Stomach (tissue), 8 donors: ENCODE measurements at regions not wholly inside any gene's neighbourhood (a gene's known extent, or its start where the extent isn't known, plus 50 kb on each side); places are given as distances from the start of the nearest gene placed in this dataset.
A peak's percentile ranks its signal among the peaks of the same experiment; 100 is the strongest.

Experiments
- DNase-seq, 2 donors: peaks; one replicate each; pipeline versions ENCODE4 v3.0.0 to v3.0.0-alpha.2; 2013 to 2019
- H3K27ac ChIP-seq, 5 donors: fragments of 200-600 bp in 4 of 5; sonication (generic) in 4 of 5; one replicate each; pipeline ENCODE4 v1.5.1; 2013 to 2019; ENCODE audit warnings: mild to moderate bottlenecking in 1 of 5, moderate library complexity in 1 of 5
- H3K27me3 ChIP-seq, 3 donors: fragments of 200-600 bp; sonication (generic); one replicate each; pipeline ENCODE4 v1.5.1; 2017 to 2019; ENCODE audit warnings: mixed run types in 1 of 3
- H3K36me3 ChIP-seq, 4 donors: fragments of 200-600 bp; sonication (generic); 1 replicate in 3 of 4; 2 replicates in 1 of 4; pipeline ENCODE4 v1.5.1; 2016 to 2019
- H3K4me1 ChIP-seq, 4 donors: fragments of 200-600 bp; sonication (generic); one replicate each; pipeline ENCODE4 v1.5.1; 2016 to 2019
- H3K4me3 ChIP-seq, 4 donors: fragments of 200-600 bp; sonication (generic) in 3 of 4; one replicate each; pipeline ENCODE4 v1.5.1; 2016 to 2019; ENCODE audit warnings: mild to moderate bottlenecking in 1 of 4
- H3K9me3 ChIP-seq, 4 donors: fragments of 200-600 bp; sonication (generic); one replicate each; pipeline ENCODE4 v1.5.1; 2016 to 2019
- CTCF ChIP-seq, 7 experiments: fragments of 450-650 bp in 4 of 7; fragments of 200-600 bp in 3 of 7; sonication (generic) in 3 of 7; IDR thresholded peaks; one replicate each; pipeline ENCODE4 v1.5.1; 2016 to 2019; ENCODE audit warnings: antibody characterized with exemption in 7 of 7, control low read depth in 2 of 7, mild to moderate bottlenecking in 1 of 7
- EP300 ChIP-seq: sonication (generic); formaldehyde crosslinking; IDR thresholded peaks from one replicate; pipeline ENCODE4 v1.6.1; 2017; ENCODE audit warnings: antibody characterized with exemption
- POLR2A ChIP-seq, 4 donors: fragments of 450-650 bp; IDR thresholded peaks; one replicate each; pipeline ENCODE4 v1.6.1; 2016; ENCODE audit warnings: antibody characterized with exemption in 4 of 4, control low read depth in 2 of 4, mild to moderate bottlenecking in 1 of 4, moderate library complexity in 1 of 4
- POLR2AphosphoS5 ChIP-seq, 3 donors: sonication (generic); formaldehyde crosslinking; IDR thresholded peaks; one replicate each; pipeline ENCODE4 v1.6.1; 2016; ENCODE audit warnings: antibody characterized with exemption in 3 of 3
- WGBS, 5 donors: extraction: QIAGEN DNeasy Blood & Tissue Kit in 3 of 5; methylation state at CpG; one replicate each; pipeline versions ENCODE4 v1.1.5 to v1.1.7; 2013 to 2018; 5-methylcytosine and 5-hydroxymethylcytosine counted together
- intact Hi-C: fragments of 100-400 bp; cut with DNase I; formaldehyde crosslinking; loops from one replicate; pipeline ENCODE4 v1.15.1; 2023; ENCODE audit warnings: low total_unique reads
- donor health status: healthy with polysubstance abuse.
- donor health status: Bipolar disorder and iron deficiency.
- donor health status: healthy.

GRCh38 chr2:165011199-165011598, 55.9 kb upstream of the SLC38A11 start:
- TF ChIP-seq EP300: no peak
- no peak for TF ChIP-seq POLR2A (IDR thresholded peaks at IDR 0.05)
- no peak for TF ChIP-seq POLR2AphosphoS5 (IDR thresholded peaks at IDR 0.05)
- no peak for TF ChIP-seq CTCF (IDR thresholded peaks at IDR 0.05)
- DNase-seq: no peak
- 63 to 71% (median 69%) methylated on average over 2 of the region's 2 CpGs for WGBS, 5 donors
- H3K4me3 ChIP-seq: no peak overlapping the region
- intact Hi-C loops: loop anchor here (10.0 kb wide), 1 partner anchor 194 kb away; the partner anchor contains the start of gene SCN3A
- H3K27me3 ChIP-seq: no peaks in the 10 kb centered on the region
- no peaks in the 10 kb centered on the region for H3K36me3 ChIP-seq
- peaks cover 0 to 9% (median 7%) of the 10 kb centered on the region in 4 donors for H3K4me1 ChIP-seq
- H3K27ac ChIP-seq: no peak overlapping the region
- H3K9me3 ChIP-seq: no peaks in the 10 kb centered on the region

DNA sequence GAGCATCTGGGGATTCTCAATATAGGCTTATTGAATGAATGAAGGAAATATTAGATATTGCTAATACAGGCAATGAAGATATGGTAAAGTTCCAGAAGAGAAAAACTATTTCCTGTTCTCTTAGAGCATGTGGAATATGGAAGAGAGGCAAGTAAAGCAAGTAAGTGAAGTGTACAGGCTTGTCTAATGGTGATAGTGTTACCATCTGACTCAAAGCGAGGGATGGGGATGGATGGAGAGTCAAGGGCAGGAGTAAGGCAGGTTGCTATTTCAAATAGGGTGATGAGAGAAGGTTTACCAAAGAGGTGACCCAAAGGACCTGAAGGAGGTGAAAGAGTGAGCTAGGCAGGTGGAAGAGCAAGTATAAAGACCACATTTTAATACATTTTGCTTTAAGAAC, 55.2 kb upstream of the SLC38A11 start:
- DNase-seq: no peak
- TF ChIP-seq POLR2A (IDR thresholded peaks at IDR 0.05) (no peak), EP300 (no peak), CTCF (IDR thresholded peaks at IDR 0.05) (no peak)
- intact Hi-C loops: loop anchor here (10.0 kb wide), 1 partner anchor 194 kb away; the partner anchor contains the start of gene SCN3A
- WGBS, 5 donors: 76 to 100% (median 95%) methylated on average over 1 of the region's 1 CpG
- Histone ChIP-seq H3K9me3 (no peaks in the 10 kb centered on the region), H3K4me1 (peaks cover 0 to 9% (median 7%) of the 10 kb centered on the region in 4 donors), H3K27ac (no peak overlapping the region), H3K36me3 (no peaks in the 10 kb centered on the region), H3K27me3 (no peaks in the 10 kb centered on the region), H3K4me3 (no peak overlapping the region)

DNA sequence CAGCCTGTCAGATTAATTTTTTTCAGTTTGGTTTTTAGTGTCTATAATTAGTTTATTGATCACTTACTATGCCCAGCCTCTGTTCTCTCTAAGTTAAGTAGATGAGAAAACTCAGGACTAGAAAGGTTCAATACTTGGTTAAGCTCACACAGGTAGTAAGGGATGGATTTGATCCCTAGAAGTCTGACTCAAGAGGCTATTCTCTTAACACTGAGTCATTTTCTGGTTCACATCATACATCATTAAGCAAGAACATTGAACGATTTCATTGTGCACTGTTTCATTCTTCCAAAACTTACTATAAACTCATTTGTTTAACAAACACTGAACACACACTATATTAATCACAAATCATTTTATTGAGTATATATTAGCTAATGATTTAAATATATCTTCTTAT, 54.1 kb upstream of the SLC38A11 start:
- Histone ChIP-seq H3K9me3 (no peaks in the 10 kb centered on the region), H3K27ac (no peak overlapping the region), H3K4me1 (peaks cover 0 to 9% (median 7%) of the 10 kb centered on the region in 4 donors), H3K27me3 (no peaks in the 10 kb centered on the region), H3K36me3 (no peaks in the 10 kb centered on the region), H3K4me3 (no peak overlapping the region)
- intact Hi-C loops: no loop called here
- WGBS, 5 donors: 58 to 89% (median 71%) methylated on average over 1 of the region's 1 CpG
- DNase-seq: no peak
- TF ChIP-seq CTCF (IDR thresholded peaks at IDR 0.05) (no peak), EP300 (no peak), POLR2AphosphoS5 (IDR thresholded peaks at IDR 0.05) (no peak), POLR2A (IDR thresholded peaks at IDR 0.05) (no peak)

GRCh38 chr2:165008730-165009315, 53.5 kb upstream of the SLC38A11 start:
- WGBS, 5 donors: 50 to 65% (median 56%) methylated on average over 3 of the region's 3 CpGs
- TF ChIP-seq EP300 (no peak), POLR2A (IDR thresholded peaks at IDR 0.05) (no peak), CTCF (IDR thresholded peaks at IDR 0.05) (no peak), POLR2AphosphoS5 (IDR thresholded peaks at IDR 0.05) (no peak)
- H3K36me3 ChIP-seq: no peaks in the 10 kb centered on the region
- no peak overlapping the region for H3K4me3 ChIP-seq
- H3K27ac ChIP-seq: peak overlapping the region in 2 of 5 donors; percentile 50 to 58
- no peaks in the 10 kb centered on the region for H3K27me3 ChIP-seq
- DNase-seq: peak in 1 of 2 donors; percentile 73
- intact Hi-C loops: no loop called here
- H3K9me3 ChIP-seq: no peaks in the 10 kb centered on the region
- peaks cover 0 to 9% (median 7%) of the 10 kb centered on the region in 4 donors for H3K4me1 ChIP-seq
